Amygdala (tissue), 56 donors: ENCODE measurements at regions not wholly inside any gene's neighbourhood (a gene's known extent, or its start where the extent isn't known, plus 50 kb on each side); places are given as distances from the start of the nearest gene placed in this dataset.
"Not testable (repeated sequence)": the region's sequence is repeated elsewhere in the genome, so short reads cannot be mapped to it uniquely, and the experiment has no call there.

ENCODE experiments used
- DNase-seq, 56 donors: peaks; one replicate each; lab custom pipeline; 2025; lab: John Stamatoyannopoulos, UW

DNA sequence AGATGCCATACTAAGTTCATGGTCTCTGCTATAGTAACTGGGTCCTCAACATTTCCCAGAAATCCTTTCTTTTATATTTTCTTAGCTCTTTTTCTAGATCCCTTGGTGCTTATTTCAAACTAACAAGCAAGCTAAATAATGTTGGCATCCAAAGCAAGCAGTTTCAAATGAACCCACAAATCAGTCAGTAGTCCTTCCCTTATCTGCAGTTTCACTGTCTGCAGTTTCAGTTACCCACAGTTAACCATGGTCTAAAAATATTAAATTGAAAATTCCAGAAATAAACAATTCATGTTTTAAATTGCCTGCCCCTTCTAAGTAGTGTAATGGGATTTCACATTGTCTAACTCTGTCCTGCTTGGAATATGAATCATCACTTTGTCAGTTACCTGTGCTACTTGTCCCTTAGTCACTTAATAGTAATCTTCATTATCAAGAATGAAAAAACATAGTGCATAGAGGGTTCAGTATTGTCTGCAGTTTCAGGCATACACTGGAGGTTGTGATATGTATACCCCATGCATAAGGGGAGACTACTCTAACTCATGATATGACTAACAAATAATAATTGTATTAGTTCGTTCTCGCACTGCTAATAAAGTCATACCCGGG is 633.7 kb downstream of the MECOM start:
- no peak for DNase-seq

GRCh38 chr3:169028716-169029115 is 634.8 kb downstream of the MECOM start:
- no peak for DNase-seq

DNA sequence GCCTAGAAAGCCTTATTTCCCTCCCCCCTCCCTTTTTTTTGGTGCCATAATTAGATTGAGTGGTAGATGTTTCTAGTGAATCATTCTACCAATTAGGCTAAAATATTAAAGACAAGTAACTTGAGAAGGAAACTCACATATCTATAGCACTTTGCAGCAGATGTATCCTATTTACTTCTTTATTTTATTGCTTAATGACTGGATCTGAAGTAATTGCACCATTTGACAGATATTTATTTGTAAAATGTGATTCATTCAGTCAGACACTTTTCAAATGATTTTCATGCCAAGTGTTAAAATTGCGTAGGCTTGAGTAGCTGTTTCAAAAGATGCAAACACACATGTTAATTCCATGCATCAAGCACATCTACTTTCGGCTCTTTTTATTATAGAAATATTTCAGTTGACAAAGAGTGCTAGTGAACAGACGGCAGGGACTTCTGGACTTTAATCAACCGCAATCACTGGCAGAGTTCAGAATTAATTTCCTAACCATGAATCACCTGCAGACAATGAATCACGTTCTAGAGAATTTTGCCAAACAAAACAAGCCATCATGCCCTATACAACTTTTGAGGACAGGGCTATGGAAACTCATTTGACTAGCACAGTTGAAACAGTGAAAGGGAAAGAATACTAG is 636.8 kb downstream of the MECOM start:
- DNase-seq = no peak

DNA sequence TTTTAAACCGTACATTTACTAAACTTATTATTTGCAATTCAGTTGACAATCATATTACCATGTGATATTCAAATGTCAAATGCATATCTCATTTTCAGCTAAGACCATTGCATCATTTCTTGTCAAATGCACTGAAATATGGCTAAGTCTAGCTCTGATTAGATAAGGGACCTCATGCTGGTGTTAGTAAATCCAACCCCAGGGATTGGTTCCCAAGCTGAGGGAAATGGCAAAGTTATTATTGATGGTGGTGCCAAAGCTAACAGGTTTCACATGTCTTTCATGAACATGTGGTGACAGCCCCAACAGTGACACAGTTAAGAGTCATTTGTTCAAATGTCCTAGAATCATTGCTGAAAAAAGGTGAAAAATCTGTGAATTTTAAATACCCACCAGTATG is 641.1 kb downstream of the MECOM start:
- DNase-seq = no peak

- no peak for DNase-seq
These were observed 643.1 kb downstream of the MECOM start for GRCh38 chr3:169020371-169020770.

- DNase-seq = no peak
These were observed 654.1 kb downstream of the MECOM start for GRCh38 chr3:169009453-169009852.

GRCh38 chr3:169008776-169009358 is 654.6 kb downstream of the MECOM start:
- no peak for DNase-seq

DNA sequence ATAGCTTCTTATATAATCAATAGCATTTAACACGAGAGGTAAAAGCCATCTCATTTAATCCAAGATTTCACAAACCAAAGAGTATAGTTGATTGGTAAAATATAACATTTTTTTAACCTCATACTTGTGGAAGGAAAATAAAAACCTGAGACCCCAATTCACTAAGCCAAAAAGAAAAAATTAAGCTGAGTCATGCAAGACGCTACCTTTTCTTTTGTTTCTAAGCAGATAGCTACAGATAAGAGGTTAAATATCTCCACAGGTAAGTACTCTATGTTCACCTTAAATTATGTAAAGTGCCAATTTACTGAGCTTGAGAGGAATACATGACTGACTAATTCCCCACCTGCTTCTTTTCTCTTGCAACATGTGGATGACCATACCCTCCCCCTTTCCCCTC is 656.4 kb downstream of the MECOM start:
- no peak for DNase-seq

DNA sequence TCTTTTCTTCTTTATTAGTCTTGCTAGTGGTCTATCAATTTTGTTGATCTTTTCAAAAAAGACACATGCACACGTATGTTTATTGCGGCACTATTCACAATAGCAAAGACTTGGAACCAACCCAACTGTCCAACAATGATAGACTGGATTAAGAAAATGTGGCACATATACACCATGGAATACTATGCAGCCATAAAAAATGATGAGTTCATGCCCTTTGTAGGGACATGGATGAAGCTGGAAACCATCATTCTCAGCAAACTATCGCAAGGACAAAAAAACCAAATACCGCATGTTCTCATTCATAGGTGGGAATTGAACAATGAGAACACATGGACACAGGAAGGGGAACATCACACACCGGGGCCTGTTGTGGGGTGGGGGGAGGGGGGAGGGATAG is 657.1 kb downstream of the MECOM start:
- not testable (repeated sequence) for DNase-seq

DNA sequence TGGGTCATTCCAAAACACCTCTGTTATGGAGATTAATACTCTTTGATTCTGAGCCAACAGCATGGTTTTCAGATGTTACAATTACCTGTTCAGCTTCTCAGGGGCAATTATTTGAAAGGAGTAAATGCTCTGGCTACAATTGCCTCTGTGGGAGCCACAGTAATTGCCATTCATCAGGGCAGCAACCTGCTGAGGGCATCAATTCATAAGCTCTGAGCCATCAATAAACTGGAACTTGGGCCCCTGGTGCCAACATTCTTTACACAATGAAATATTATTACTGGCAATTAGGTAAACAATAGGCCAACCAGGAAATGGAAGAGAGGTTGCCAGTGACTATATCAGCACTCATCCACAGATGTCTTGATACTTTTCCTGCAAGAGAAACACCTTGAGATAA is 660.8 kb downstream of the MECOM start:
- DNase-seq = no peak

DNA sequence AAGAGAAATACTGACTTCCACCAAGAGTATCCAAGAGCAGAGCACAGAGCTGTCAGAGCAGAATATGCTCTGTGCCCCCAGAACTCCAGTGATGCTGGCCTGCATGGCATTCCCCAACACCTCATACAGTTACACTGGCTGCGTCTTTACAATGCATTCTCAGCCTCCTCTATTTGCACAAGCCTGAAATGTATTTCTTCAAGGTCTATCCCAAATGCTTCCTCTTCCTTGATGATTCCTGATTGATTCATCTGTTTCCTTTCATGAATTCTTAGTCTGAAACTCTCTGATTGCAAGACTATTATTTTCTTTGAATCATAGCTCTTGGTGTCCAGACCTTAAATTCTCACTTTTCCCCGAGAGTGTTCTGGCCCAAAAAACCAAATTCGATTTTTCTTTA is 664.7 kb downstream of the MECOM start:
- DNase-seq = no peak

DNA sequence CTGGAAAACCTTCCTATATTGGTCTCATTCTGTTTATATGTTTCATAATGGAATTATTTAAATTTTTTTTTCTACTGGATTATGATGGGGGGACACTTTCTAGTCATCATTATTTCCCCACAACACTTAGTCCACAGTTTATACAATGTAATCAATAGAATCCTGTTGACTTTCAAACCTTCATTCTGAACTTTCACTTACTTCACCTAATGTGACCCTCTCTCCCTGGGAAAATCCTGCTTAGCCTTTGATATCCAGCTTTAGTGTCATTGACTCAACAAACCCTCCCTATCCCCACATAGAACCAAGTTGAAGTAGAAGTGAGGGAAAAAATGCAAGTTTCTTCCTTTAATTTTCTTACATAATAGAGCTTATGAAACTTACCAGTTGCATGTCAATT is 666.0 kb downstream of the MECOM start:
- DNase-seq = no peak

- DNase-seq = no peak
These were observed 666.9 kb downstream of the MECOM start for GRCh38 chr3:168996622-168997021.

GRCh38 chr3:168995129-168995528 is 668.4 kb downstream of the MECOM start:
- DNase-seq = no peak

GRCh38 chr3:168991803-168992202 is 671.7 kb downstream of the MECOM start:
- DNase-seq = no peak

DNA sequence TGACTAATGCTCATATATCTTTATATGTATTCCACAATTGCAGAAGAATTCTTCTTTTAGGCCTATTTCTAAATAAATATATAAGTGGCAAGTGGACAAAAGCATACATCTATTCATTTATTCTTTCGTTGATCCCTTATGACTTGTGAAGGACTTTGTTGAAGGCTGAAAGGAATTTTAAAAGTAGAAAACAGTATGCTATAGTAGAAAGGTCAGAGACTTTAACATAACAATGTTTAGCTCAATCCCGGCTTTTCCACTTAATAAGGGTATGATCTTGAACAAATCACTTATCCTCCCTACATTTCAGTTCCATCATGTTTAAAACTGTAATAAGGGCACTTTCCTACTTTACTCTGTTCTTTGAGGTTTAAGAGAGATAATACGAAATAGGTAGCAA is 672.9 kb downstream of the MECOM start:
- no peak for DNase-seq

DNA sequence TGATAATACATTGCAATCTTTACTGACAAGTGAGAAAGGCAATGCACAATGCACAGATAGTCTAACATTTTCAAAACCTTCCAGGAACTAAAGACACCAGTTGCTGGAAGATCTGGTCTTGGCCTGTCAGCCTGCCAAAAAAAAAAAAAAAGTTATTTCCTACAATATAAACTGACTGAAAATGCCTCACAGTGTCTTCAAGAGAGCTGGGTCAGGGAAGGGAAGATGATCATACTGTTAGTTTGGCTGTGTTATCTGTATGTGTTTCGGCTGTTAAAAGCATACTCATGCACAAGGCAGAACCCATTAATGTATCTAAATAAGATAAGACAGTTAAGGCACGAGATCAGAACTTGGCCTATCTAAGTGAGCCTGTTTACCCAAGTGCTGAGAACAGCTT is 673.4 kb downstream of the MECOM start:
- no peak for DNase-seq

GRCh38 chr3:168989396-168989795 is 674.1 kb downstream of the MECOM start:
- no peak for DNase-seq

- no peak for DNase-seq
These were observed 674.7 kb downstream of the MECOM start for GRCh38 chr3:168988853-168989252.

DNA sequence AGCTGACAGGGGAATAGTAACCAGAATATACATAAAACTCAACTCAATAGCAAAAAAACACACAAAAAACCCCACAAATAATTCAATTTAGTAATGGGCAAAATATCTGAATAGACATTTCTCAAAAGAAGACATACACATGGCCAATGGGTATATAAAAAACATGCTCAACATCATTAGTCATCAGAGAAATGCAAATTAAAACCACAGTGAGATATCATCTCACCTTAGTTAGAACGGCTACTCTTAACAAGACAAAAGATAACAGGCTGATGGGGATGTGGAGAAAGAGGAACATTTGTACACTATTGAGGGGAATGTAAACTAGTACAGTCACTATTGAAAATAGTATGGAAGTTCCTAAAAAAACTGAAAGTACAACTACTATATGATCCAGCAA is 678.6 kb downstream of the MECOM start:
- no peak for DNase-seq

DNA sequence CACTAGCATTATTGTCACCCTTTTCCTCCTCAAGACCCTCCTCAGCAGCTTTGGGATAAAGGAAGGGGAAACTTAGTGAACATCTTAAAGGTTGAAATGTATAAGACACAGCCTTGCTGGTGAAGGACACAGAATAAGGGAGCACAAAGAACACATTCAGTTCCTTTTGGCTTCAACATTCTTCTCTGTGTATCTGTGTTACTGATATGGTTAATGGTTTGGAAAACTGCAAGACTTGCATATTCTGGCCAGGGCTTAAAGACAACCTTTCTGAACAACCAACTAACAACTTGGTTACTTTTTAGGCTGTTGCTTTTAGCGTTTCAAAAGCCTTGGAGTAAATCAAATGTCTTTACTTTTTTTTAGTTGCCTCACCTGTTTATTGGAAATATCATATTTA is 680.5 kb downstream of the MECOM start:
- no peak for DNase-seq

DNA sequence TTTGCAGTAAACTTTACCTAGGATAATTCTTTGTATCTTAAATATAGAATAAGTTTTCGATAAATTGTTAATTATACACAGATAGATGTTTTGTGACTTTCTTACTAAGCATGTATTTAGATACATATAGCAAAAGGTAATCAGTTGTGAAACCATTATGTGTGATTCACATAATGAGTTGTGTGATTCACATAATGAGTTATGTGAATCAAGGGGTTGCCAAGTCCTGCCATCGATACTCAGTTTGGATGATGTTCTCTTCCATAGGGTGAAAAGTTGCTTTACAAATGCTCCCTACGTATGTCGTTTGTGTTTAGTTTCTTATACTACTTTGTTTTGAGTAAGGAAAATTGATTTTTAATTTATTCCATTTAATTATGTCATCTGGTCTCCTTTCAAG is 682.1 kb downstream of the MECOM start:
- DNase-seq = no peak
